GM21825 (cell line): ENCODE measurements at regions not wholly inside any gene's neighbourhood (a gene's known extent, or its start where the extent isn't known, plus 50 kb on each side); places are given as distances from the start of the nearest gene placed in this dataset.

ENCODE experiments used
- ATAC-seq: cut with Tn5 transposase; IDR thresholded peaks from one replicate; pipeline ENCODE4 v1.9.1; 2021; ENCODE audit warnings: mild to moderate bottlenecking, moderate library complexity; ENCODE audit not compliant: unreplicated experiment

- no peak for ATAC-seq
These were observed 78.5 kb upstream of the UBAC2 start for GRCh38 chr13:99122171-99122570.

- no peak for ATAC-seq
These were observed 77.3 kb upstream of the UBAC2 start for GRCh38 chr13:99123101-99124045.

- no peak for ATAC-seq
These were observed 76.6 kb upstream of the UBAC2 start for GRCh38 chr13:99124046-99124400.

GRCh38 chr13:99124794-99125316 lies 75.8 kb upstream of the UBAC2 start:
- ATAC-seq, result peak; percentile 80

GRCh38 chr13:99125326-99125915 lies 75.2 kb upstream of the UBAC2 start:
- no peak for ATAC-seq

GRCh38 chr13:99126821-99127220 lies 73.8 kb upstream of the UBAC2 start:
- ATAC-seq, result no peak

GRCh38 chr13:99129050-99129449 lies 71.6 kb upstream of the UBAC2 start:
- no peak for ATAC-seq

GRCh38 chr13:99129951-99130350 lies 70.7 kb upstream of the UBAC2 start:
- no peak for ATAC-seq

GRCh38 chr13:99131410-99131809 lies 69.2 kb upstream of the UBAC2 start:
- ATAC-seq, result no peak

- no peak for ATAC-seq
These were observed 68.3 kb upstream of the UBAC2 start for GRCh38 chr13:99132295-99132835.

GRCh38 chr13:99133230-99133629 lies 67.4 kb upstream of the UBAC2 start:
- no peak for ATAC-seq

- ATAC-seq, result no peak
These were observed 66.8 kb upstream of the UBAC2 start for GRCh38 chr13:99133848-99134247.

GRCh38 chr13:99135591-99135990 lies 65.1 kb upstream of the UBAC2 start:
- no peak for ATAC-seq

- no peak for ATAC-seq
These were observed 64.2 kb upstream of the UBAC2 start for GRCh38 chr13:99136427-99136954.

- ATAC-seq, result no peak
These were observed 59.8 kb upstream of the UBAC2 start for GRCh38 chr13:99140831-99141230.

- no peak for ATAC-seq
These were observed 56.8 kb upstream of the UBAC2 start for GRCh38 chr13:99143904-99144303.

- no peak for ATAC-seq
These were observed 56.3 kb upstream of the UBAC2 start for GRCh38 chr13:99144306-99144705.

- no peak for ATAC-seq
These were observed 55.2 kb upstream of the UBAC2 start for GRCh38 chr13:99145461-99145860.

GRCh38 chr13:99150575-99151361 lies 49.9 kb upstream of the UBAC2 start:
- ATAC-seq, result no peak
